Anterior cingulate cortex (tissue), 58 donors: ENCODE measurements at regions not wholly inside any gene's neighbourhood (a gene's known extent, or its start where the extent isn't known, plus 50 kb on each side); places are given as distances from the start of the nearest gene placed in this dataset.

ENCODE experiments used
- DNase-seq, 58 donors: peaks; one replicate each; lab custom pipeline; 2025; lab: John Stamatoyannopoulos, UW

DNA sequence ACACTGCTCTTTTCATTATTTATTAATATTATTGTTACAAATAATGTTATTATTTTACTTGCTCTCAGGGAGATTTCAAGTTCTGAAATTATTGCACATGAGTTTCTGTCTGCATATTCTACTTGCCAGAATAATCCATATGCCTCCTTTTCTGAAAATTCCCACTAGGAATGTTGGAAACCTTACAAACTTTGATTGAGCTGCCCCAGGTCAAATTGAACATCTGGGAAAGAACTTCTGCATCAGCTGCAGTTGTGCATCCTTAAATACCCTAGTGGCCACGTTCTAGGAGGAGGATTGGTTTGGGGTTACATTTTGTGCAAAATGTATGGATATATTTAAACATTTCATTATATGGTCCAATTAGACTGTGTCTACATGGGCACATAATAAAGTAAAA is 1302.7 kb upstream of the PIK3C3 start:
- DNase-seq = no peak

DNA sequence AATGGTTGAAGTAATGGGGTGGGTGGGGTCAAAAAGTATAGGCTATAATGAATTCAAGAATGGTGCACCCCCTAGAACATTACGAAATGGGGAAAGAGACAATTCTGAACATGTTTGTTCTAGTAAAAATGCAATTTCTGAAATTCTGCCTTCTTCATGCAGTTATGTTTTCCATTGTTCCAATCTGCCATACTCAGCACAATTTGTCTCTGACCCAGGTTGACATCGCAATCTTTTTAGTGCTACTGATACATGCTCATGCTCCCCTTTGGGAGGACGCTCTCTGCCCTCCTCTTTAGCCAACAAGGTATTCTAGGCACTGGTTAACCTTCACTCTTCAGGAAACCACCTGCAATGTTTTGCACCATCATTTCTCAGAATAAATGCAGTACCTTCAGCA is 1303.9 kb upstream of the PIK3C3 start:
- DNase-seq = no peak

DNA sequence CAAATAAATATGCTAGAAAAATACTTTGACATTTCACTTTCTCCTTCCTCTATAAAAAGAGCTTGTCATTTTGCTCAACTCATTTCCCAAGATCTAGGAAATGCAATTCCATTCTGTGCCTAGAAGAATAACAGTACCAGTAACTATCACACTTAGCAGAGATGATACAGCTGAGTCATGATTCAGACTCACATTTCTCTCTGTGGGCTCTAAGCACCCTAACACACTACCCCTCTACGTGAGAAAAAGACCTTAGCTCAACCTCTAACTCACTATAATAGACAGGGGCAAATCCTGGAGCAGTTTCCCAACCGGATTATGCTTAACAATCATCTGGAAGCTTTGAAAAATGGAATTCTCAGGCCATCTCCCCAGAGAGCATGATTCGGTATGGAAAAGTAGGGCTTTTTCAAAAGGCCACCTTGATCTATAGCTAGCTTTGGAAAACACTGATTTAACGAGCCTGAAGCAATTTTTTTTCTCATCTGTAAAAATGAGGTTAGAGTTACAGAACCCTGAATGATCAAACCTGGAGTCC is 1312.3 kb upstream of the PIK3C3 start:
- DNase-seq = no peak

DNA sequence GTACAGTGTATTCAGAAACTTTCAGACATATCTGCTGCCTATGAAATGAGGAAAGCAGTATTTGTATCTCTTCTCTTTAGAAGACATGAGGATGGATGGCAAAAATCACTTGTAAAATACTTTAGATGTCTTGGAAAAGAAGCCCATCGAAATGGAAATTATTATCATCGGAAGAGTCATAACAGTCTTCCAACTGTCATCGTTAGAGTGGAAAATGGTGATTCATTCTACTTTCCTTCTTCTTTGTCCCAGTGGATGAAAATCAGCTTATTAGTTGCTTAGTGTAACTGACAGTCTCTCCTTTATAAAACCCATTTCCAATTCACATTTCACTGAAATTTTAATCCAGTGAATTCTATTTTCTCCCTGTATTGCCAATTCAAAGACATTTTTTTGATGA is 1323.7 kb upstream of the PIK3C3 start:
- DNase-seq = no peak

DNA sequence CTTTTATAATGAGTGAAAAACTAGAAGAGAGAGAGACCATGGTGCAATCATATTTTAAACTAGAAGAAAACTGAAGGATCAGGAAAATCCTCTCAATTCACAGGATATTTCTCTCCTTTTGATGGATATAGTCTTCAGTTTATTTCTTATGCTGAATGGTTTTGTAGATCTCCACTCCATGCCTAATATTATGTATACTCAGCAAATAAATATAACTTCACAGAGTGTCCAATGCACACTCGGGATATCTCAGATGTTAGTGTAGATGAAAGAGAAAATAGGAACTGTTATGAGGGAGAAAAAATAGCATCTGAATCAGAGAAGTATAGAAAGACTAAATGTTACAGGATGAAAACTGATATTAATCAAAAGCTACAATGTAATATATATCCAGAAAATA is 1324.5 kb upstream of the PIK3C3 start:
- no peak for DNase-seq

DNA sequence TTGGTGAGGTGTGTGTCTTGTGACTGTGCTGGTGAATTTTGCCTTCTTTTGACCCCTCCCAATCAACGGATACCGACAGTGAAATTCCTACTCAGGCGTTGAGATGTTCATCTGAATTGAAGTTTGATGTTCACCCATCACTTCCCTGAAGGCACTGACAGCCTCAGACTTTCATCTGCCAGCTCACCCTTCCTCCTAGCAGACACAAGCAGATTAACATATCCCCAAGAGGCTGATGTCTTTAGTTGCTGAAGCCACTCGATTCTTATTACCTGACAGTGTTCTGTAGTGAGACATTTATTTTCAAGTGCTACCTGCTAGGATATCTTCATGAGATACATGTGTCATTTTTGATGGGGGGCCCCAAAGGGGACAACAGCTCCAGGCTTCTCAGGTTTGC is 1330.1 kb upstream of the PIK3C3 start:
- no peak for DNase-seq

DNA sequence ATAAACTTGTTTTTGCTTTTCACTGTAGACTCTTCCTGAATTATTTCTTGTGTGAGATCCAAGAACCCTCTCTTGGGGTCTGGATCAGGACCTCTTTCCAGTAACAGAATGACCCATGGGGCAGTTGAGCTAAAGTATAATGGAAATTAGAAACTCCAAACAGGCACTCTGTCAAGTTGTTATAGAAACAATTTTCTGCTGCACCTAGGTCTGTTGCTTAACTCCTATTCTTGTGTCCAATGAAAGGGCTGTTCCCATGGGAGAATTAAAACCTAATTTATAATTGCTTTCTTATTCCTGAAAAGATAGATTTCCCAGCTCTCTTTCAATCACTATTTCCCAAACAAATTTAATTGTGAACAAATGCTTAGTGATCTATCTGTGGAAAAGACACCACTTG is 1341.3 kb upstream of the PIK3C3 start:
- DNase-seq = no peak

DNA sequence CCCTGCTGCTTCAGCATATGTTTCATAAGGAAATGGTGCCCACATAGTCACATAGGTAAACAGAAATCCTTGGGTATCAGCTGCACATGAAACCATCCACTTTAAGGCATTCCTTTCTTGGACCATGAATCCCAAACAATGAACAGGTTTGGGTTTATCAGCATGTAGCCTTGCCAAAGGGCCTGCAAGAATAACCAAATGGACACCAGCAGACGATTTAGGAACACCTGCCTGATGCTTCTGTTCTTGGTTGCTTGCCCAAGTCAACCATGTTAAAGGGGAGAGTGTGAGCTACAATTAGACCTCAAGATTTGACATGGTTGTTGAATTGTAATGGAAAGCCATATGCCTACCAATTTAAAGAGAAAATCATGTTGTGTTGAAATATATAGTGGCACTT is 1342.7 kb upstream of the PIK3C3 start:
- DNase-seq = no peak

DNA sequence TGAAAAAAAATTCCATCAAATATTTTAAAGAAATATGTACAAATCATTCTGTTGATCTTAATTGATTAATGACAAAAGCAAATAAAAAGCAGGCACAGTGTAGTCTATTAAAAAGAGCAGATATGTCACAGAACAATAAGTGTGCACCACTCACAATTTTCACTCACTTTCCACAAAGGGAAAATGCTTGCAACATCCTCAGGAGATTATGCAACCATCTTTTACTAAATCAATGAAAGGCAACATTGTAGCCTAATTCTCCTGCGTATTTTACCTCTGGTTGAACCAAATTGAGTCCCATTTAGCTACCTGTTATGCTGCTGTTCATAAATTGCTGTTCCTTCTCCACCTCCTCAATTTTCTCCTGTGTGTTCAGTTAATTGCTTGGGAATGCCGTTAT is 1346.8 kb upstream of the PIK3C3 start:
- DNase-seq = no peak

DNA sequence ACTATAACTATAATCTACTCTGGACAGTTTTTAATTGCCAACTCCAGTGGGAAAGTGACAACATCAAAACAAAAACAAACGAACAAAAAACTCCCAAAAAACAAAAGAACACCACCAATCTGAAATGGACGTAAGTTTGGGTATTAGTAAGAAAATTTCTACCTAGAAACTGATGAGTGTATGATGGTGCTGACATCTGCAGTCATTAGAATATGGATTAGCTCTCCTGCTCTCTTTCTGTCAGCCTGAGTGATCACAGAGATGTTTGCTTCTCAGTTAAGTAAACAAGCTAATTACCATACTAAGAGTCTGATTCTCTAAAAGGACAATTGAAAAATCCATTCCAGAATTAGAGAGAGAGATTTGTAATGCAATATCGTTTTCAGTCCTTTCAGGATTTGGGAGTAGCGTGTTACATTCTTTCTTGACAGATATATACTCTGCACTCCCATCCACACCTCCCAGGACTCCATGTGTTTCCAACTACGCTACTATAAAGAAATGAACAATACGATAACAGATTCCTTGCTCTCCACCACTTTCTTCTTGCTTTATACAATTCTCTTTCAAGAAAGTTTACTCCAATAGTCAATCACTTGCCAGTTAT is 1347.4 kb upstream of the PIK3C3 start:
- DNase-seq = no peak

DNA sequence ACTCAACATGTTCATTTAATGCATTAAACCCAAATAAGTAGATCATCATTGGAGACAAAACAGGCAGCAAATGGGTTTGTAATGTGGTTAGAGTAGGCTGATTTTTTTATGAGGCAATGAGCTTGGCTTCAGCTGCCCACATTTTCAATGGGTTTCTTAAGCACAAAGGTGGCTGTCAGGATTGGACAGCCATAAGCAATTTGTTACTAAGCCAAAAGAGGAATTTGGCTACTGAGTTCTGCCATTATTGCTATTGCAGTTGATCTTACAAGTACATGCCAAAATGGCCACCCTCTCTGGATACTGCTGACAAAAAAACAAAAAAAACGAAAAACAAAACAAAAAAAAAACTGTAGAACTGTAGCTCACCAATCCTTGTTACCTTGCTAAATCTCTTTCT is 1348.0 kb upstream of the PIK3C3 start:
- no peak for DNase-seq

DNA sequence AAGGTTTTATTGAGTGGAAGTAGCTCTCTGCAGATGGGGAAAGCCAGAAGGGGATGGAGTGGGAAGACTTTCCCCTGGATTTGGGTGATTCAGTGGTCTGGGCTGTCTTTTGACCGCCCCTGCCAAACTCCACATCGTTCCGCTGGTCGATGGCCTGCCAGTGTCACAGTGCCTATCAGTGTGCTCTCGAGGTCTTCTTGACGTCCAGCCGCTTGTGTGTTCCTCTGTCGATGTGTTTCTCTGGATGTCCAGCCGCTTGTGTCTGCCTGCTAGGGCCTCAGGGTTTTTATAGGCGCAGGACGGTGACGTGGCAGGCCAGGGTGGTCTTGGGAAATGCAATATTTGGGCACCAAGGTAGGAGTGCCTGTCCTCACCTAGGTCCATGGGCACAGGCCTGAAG is 1371.4 kb upstream of the PIK3C3 start:
- DNase-seq = no peak

DNA sequence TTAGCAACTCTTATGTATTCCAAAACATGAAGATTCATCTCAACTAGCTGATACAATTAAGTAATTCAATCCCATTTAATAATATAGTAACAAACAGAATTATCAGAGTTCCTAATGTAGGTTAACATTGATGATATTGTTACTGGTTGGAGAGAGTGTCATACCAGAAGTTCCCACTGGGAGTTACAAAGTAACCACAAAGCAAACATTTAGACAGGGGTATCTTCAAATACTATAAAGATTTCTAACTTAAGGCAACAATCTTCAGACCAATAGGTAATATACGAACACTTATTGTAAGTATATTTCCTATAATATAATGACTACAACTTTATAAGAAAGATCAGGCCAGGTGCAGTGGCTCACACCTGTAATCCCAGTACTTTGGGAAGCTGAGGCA is 1372.9 kb upstream of the PIK3C3 start:
- no peak for DNase-seq

DNA sequence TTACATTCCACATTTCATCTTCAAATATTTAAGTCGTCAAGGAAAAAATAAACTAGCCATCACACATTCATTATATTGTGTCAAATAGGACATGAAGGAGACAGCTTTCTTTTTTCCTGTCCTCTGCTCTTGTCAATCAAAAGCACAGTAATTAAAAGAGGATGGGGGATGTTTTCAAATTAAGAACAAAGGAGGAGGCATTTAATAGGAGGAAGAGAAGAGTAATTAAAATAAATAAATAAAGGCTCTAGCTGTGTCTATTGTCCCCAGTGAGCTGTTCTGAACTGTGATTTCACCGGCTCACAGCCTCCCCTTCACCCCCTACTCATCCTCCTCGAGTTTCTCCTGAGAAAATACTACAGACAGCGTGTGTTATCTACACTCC is 1377.1 kb upstream of the PIK3C3 start:
- DNase-seq = no peak

DNA sequence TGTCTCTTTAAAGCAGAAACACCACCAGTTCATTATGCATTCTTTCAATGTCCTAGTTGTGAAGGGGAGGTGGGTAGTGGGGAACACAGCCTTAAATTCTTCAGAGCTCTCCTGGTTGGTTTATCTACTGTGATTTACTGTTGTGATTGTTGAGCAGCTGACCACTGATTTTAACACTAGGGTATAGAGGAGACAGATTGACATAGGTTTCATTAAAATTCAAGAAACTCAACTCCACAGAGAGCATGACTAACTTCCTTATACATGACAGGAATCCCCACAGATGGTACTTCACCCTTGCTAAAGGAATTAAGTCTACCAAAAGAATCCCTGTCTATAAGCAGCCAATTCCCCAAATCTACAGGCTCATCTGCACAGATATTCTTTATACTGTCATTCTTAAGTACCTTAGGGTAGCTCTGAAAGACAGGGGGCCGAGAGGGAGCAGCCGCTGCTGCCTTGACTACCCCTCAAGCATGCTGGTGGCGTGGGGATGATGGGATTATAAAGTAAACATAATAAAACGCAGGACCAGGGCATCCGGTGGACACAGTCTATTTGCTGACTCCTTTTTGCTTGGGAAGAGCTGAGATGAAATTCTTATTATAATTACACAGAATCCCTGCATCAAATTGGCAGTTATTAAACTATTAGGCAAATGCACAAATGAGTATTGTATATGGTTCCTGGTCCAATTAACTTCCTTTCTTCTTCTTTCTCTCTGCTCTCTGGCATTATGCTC is 1377.6 kb upstream of the PIK3C3 start:
- no peak for DNase-seq

DNA sequence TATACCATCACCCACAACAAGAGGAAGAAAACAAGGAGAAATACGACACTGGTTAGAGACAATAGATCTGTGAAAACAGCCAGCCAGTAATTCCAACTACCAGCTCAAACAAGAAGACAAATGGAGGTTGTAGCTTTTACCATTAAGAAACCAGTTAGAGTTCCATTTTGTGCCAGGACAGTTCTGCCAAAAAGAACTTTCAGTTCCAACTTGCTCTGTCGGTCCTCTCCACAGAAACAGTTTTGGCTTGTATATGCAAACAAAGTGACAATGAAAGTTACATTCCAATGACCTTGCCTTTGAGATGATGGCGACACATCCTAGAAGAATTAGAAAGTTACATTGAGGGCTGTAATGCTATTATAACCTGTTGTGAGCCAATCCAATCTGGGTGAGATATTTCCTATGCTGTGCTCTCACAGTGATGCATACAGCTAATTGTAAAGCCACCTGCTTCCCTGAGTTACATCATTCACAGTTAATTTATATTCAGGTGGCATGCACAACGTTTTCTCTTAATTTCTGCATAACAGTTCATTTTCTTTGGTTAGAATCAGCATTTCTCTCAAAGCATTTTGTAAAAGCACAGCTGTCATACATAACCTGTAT is 1378.4 kb upstream of the PIK3C3 start:
- DNase-seq = no peak

DNA sequence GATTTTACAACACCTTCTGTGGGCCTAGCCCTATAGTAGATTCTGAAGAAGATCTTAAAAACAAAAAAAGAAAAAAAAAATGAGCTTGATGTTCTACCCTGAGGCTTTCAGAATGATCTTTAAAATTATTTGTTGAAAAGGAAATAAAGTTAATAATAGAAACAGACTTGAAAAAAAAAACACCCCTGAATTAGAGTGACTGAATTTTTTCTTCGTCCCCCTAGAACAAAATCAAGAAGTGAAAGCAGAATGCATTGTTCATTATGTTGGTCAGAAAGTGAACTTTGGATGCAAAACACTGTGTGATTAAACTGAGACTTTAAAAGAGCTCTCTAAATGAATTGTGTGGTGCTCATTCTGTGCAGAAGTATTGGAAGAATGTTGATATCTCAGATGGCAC is 1384.4 kb upstream of the PIK3C3 start:
- DNase-seq = no peak

DNA sequence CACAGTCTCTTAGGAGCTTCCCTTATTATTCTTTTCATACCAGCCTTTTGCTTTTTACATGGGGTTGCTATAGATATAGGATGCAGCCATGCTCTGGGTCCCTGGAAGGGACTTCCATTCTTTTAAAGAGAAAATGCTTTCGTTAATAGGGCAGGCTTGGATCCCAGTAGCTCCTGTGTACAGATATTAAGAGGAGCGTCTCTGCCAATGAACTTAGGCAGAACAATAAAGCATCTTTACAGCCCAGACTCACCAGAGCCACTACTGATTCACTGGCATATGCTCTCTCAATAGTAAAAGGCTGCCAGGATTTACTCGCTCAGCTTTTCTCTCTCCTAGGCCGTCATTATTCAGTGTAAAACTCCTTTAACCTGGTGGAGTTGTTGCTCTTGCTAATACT is 1385.4 kb upstream of the PIK3C3 start:
- no peak for DNase-seq

DNA sequence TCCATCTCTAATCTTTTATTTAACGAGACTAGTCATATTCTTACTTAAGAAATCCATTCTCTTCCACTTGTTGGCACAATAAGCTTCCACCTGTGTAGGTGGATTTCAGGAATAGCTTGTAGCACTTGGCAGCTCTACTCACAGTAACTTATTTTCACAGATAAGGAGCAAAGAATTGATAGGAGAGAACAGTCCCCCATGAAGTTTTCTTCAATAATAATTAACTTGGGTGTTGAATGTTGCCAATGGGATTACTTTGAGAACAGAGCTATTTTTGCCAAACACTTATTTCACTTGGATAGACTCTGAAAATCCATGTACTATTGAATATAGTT is 1388.6 kb upstream of the PIK3C3 start:
- no peak for DNase-seq

DNA sequence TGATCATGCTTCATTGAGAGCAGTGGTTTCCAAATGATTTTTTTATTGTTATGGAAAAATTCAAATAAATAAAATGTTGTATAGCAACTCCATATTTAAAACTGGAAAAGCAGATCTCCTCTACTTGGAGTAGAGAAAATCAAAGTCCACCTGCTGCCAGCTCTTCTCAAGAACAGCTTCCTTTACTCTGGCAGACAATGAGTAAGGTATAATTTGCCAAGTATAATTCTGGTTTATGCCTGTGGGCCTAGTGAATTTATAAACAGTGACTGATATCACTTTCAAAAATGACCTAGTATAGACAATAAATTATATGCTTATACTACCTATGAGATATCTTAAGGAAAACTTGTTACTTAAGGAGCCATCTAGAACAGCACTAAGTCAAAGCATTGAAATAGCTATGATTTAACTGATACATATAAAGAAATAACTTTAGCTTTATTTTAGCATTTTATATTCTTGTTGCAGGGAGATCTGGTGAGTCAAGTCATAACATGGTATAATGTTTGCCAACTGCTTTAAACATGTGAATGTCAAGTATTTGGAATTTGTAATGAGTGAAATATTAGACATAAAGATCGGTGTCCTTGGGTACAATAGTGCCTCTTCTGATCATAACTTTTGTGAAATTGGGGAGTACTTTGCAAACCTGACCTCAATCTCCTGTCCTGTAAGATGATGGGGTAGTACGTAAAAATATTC is 1389.1 kb upstream of the PIK3C3 start:
- no peak for DNase-seq

DNA sequence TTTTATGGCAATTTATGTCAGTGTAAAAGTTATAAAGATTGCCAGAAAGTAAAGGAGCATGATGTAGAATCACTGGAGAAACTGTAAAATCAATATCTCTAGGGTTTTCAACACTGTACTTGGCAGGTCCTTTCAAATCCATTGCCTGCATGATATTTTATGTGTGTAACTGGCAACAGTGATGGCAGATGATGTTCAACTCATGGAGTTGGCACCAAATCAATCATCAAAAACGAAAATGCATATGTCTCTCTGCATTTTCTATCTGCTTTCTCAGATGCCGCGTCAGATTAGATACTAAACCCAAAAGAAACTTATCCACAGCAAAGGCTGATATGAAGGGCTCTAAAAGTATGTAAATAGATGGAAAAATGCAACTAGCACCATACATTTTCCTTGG is 1395.5 kb upstream of the PIK3C3 start:
- no peak for DNase-seq
